Smooth muscle cell (in vitro differentiated cells): ENCODE measurements at regions not wholly inside any gene's neighbourhood (a gene's known extent, or its start where the extent isn't known, plus 50 kb on each side); places are given as distances from the start of the nearest gene placed in this dataset.

ENCODE experiments used
- DNase-seq: peaks from one replicate; lab custom pipeline; 2025; ENCODE audit not compliant: unreplicated experiment; lab: John Stamatoyannopoulos, UW
- H2AFZ ChIP-seq: fragments of 200-600 bp; sonication (generic); 2 replicates; pipeline ENCODE4 v1.6.0; 2016; ENCODE audit warnings: antibody characterized with exemption, low read depth, mild to moderate bottlenecking
- H3F3A ChIP-seq: fragments of 200-600 bp; sonication (generic); 2 replicates; pipeline ENCODE4 v1.6.0; 2017; ENCODE audit warnings: antibody characterized with exemption, low read depth
- H3K27ac ChIP-seq: fragments of 200-600 bp; sonication (generic); 2 replicates; pipeline ENCODE4 v1.5.1; 2016; ENCODE audit warnings: low read depth, mild to moderate bottlenecking
- H3K27me3 ChIP-seq: fragments of 200-600 bp; sonication (generic); 2 replicates; pipeline ENCODE4 v1.6.1; 2016; ENCODE audit warnings: low read depth, mild to moderate bottlenecking
- H3K36me3 ChIP-seq: fragments of 200-600 bp; sonication (generic); 2 replicates; pipeline ENCODE4 v1.5.1; 2016; ENCODE audit warnings: low read depth
- H3K4me1 ChIP-seq: fragments of 200-600 bp; sonication (generic); 2 replicates; pipeline ENCODE4 v1.5.1; 2016; ENCODE audit warnings: low read depth
- H3K4me2 ChIP-seq: fragments of 200-600 bp; sonication (generic); 2 replicates; pipeline ENCODE4 v1.6.0; 2016; ENCODE audit warnings: mild to moderate bottlenecking
- H3K4me3 ChIP-seq: fragments of 200-600 bp; sonication (generic); 2 replicates; pipeline ENCODE4 v1.5.1; 2016; ENCODE audit warnings: mild to moderate bottlenecking
- H3K79me2 ChIP-seq: fragments of 200-600 bp; sonication (generic); 2 replicates; pipeline ENCODE4 v1.6.0; 2016; ENCODE audit warnings: low read depth, mild to moderate bottlenecking
- H3K9ac ChIP-seq: fragments of 200-600 bp; sonication (generic); 2 replicates; pipeline ENCODE4 v1.6.0; 2016; ENCODE audit warnings: low read depth
- H3K9me3 ChIP-seq: fragments of 200-600 bp; sonication (generic); replicated peaks from 2 replicates; pipeline ENCODE4 v1.5.1; 2016; ENCODE audit warnings: low read depth
- H4K20me1 ChIP-seq: fragments of 200-600 bp; sonication (generic); 2 replicates; pipeline ENCODE4 v1.6.0; 2016; ENCODE audit warnings: low read depth
- CTCF ChIP-seq: fragments of 200-600 bp; sonication (generic); IDR thresholded peaks from 2 replicates; pipeline ENCODE4 v1.5.1; 2017; ENCODE audit warnings: borderline replicate concordance, mild to moderate bottlenecking, antibody characterized with exemption; ENCODE audit not compliant: insufficient read depth, poor library complexity, severe bottlenecking
- WGBS: methylation state at CpG from one replicate; pipeline ENCODE4 v1.1.7; 2016; ENCODE audit warnings: low lambda C conversion rate; 5-methylcytosine and 5-hydroxymethylcytosine counted together

DNA sequence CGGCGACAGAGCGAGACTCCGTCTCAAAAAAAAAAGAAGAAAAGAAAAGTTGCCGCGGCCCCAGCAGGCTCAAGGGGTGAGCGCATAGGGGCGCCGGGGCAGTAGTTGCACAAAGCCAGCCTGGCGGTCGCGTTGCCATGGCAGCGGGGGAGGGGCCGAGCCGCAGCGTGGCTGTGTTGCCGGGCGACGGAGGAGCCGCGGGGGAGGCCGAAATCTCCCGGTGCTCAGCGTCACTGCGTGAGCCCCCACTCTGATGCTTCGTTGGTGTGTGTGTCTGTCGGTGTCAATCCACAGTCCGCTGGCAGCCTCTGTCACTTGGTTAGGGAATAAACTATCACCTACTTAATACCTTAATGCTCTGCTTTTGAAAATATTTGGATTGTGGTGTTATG, 82.9 kb upstream of the C1QTNF9B start:
- Histone ChIP-seq H3F3A (no peaks in the 10 kb centered on the region), H3K27me3 (no peaks in the 10 kb centered on the region), H3K4me2 (peak overlapping the region; percentile 91), H3K4me3 (peak overlapping the region; percentile 63), H3K36me3 (no peaks in the 10 kb centered on the region), H3K9me3 (no peaks in the 10 kb centered on the region), H3K9ac (peak overlapping the region; percentile 97), H2AFZ (peak overlapping the region; percentile 60), H4K20me1 (no peaks in the 10 kb centered on the region), H3K27ac (peak overlapping the region; percentile 93), H3K79me2 (no peaks in the 10 kb centered on the region), H3K4me1 (peaks cover 7% of the 10 kb centered on the region)
- WGBS, result 2% methylated on average over 22 of the region's 28 CpGs
- no peak for TF ChIP-seq CTCF
- peak; percentile 80 for DNase-seq

- H3K4me3 ChIP-seq, result no peak overlapping the region
- H3K9ac ChIP-seq, result no peak overlapping the region
- H4K20me1 ChIP-seq, result no peaks in the 10 kb centered on the region
- H3K79me2 ChIP-seq, result no peaks in the 10 kb centered on the region
- no peaks in the 10 kb centered on the region for H3F3A ChIP-seq
- H3K4me1 ChIP-seq, result peaks cover 7% of the 10 kb centered on the region
- no peak overlapping the region for H3K27ac ChIP-seq
- no peak overlapping the region for H2AFZ ChIP-seq
- no peak for DNase-seq
- no peak for TF ChIP-seq CTCF
- no peak overlapping the region for H3K4me2 ChIP-seq
- H3K9me3 ChIP-seq, result no peaks in the 10 kb centered on the region
- WGBS, result 89% methylated on average over 4 of the region's 4 CpGs
- no peaks in the 10 kb centered on the region for H3K27me3 ChIP-seq
- no peaks in the 10 kb centered on the region for H3K36me3 ChIP-seq
These were observed 86.4 kb upstream of the C1QTNF9B start for GRCh38 chr13:23983671-23984070.

- no peaks in the 10 kb centered on the region for H3F3A ChIP-seq
- no peak overlapping the region for H3K9ac ChIP-seq
- no peak for TF ChIP-seq CTCF
- H3K4me3 ChIP-seq, result no peak overlapping the region
- H3K27me3 ChIP-seq, result no peaks in the 10 kb centered on the region
- H3K79me2 ChIP-seq, result no peaks in the 10 kb centered on the region
- H3K27ac ChIP-seq, result no peak overlapping the region
- 94% methylated on average over 8 of the region's 8 CpGs for WGBS
- no peak overlapping the region for H3K4me2 ChIP-seq
- H2AFZ ChIP-seq, result no peak overlapping the region
- H4K20me1 ChIP-seq, result no peaks in the 10 kb centered on the region
- no peak for DNase-seq
- H3K9me3 ChIP-seq, result no peaks in the 10 kb centered on the region
- H3K4me1 ChIP-seq, result peaks cover 3% of the 10 kb centered on the region
- H3K36me3 ChIP-seq, result no peaks in the 10 kb centered on the region
These were observed 87.2 kb upstream of the C1QTNF9B start for GRCh38 chr13:23984546-23984945.

DNA sequence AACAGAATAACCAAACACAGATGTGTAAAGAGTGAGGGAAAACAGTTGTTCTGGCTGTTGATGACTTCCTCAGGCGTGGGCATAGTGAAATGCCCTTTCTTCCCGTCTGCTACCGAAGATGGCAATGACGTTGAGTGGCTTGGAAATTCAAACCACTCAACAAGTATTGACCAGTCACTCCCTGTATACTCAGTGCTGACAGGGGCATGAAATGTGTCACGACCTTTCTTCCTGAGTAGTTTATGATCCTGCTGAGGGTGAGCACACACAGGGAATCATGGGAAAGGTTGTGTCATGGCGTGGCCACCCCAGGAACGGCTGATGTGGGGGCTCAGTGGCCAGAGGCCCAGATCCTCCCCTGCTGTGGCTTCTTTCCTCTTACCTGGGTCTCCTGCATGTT, 87.8 kb upstream of the C1QTNF9B start:
- no peak overlapping the region for H3K9ac ChIP-seq
- H4K20me1 ChIP-seq, result no peaks in the 10 kb centered on the region
- WGBS, result 84% methylated on average over 7 of the region's 7 CpGs
- H3F3A ChIP-seq, result no peaks in the 10 kb centered on the region
- no peak overlapping the region for H3K4me3 ChIP-seq
- H2AFZ ChIP-seq, result no peak overlapping the region
- no peaks in the 10 kb centered on the region for H3K27me3 ChIP-seq
- H3K4me2 ChIP-seq, result no peak overlapping the region
- peaks cover 3% of the 10 kb centered on the region for H3K4me1 ChIP-seq
- no peaks in the 10 kb centered on the region for H3K36me3 ChIP-seq
- no peak for TF ChIP-seq CTCF
- no peaks in the 10 kb centered on the region for H3K79me2 ChIP-seq
- no peak overlapping the region for H3K27ac ChIP-seq
- no peak for DNase-seq
- no peaks in the 10 kb centered on the region for H3K9me3 ChIP-seq
